Ishikawa (cell line): ENCODE measurements at regions not wholly inside any gene's neighbourhood (a gene's known extent, or its start where the extent isn't known, plus 50 kb on each side); places are given as distances from the start of the nearest gene placed in this dataset.

Experiments used
- CEBPB ChIP-seq: IDR thresholded peaks from 2 replicates; pipeline ENCODE4 v1.6.1; 2012
- CREB1 ChIP-seq: IDR thresholded peaks from 2 replicates; pipeline ENCODE4 v1.6.1; 2012; ENCODE audit warnings: low read depth
- EGR1 ChIP-seq: IDR thresholded peaks from 2 replicates; pipeline ENCODE4 v1.6.1; 2012
- EP300 ChIP-seq: IDR thresholded peaks from 2 replicates; pipeline ENCODE4 v1.6.1; 2012; ENCODE audit warnings: borderline replicate concordance
- FOXM1 ChIP-seq: IDR thresholded peaks from 2 replicates; pipeline ENCODE4 v1.6.1; 2012; ENCODE audit warnings: low read depth, borderline replicate concordance
- MAX ChIP-seq: IDR thresholded peaks from 2 replicates; pipeline ENCODE4 v1.6.1; 2012
- NFIC ChIP-seq: IDR thresholded peaks from 2 replicates; pipeline ENCODE4 v1.6.1; 2012
- RAD21 ChIP-seq: IDR thresholded peaks from 2 replicates; pipeline ENCODE4 v1.6.1; 2012; ENCODE audit warnings: low read depth
- REST ChIP-seq: IDR thresholded peaks from 2 replicates; pipeline ENCODE4 v1.6.1; 2012; ENCODE audit warnings: low read depth, mild to moderate bottlenecking
- TAF1 ChIP-seq: IDR thresholded peaks from 2 replicates; pipeline ENCODE4 v1.6.1; 2012; ENCODE audit warnings: low read depth, mild to moderate bottlenecking
- TCF12 ChIP-seq: IDR thresholded peaks from 2 replicates; pipeline ENCODE4 v1.6.1; 2012; ENCODE audit warnings: low read depth
- TEAD4 ChIP-seq: IDR thresholded peaks from 2 replicates; pipeline ENCODE4 v1.6.1; 2012
- YY1 ChIP-seq: IDR thresholded peaks from 2 replicates; pipeline ENCODE4 v1.6.1; 2012; ENCODE audit warnings: low read depth
- ZBTB7A ChIP-seq: IDR thresholded peaks from 2 replicates; pipeline ENCODE4 v1.6.1; 2012; ENCODE audit warnings: low read depth
- TF ChIP-seq, protein P1 (sequence below): IDR thresholded peaks from 2 replicates; pipeline ENCODE4 v1.6.1; 2012

- TF ChIP-seq EP300: no peak
- no peak for TF ChIP-seq EGR1
- no peak for TF ChIP-seq MAX
- no peak for TF ChIP-seq REST
- TF ChIP-seq TCF12: no peak
- no peak for TF ChIP-seq CREB1
- TF ChIP-seq, protein P1, sequence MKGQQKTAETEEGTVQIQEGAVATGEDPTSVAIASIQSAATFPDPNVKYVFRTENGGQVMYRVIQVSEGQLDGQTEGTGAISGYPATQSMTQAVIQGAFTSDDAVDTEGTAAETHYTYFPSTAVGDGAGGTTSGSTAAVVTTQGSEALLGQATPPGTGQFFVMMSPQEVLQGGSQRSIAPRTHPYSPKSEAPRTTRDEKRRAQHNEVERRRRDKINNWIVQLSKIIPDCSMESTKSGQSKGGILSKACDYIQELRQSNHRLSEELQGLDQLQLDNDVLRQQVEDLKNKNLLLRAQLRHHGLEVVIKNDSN: no peak
- TF ChIP-seq NFIC: no peak
Observed at GRCh38 chr13:80054806-80055205, 286.1 kb downstream of the SPRY2 start.

DNA sequence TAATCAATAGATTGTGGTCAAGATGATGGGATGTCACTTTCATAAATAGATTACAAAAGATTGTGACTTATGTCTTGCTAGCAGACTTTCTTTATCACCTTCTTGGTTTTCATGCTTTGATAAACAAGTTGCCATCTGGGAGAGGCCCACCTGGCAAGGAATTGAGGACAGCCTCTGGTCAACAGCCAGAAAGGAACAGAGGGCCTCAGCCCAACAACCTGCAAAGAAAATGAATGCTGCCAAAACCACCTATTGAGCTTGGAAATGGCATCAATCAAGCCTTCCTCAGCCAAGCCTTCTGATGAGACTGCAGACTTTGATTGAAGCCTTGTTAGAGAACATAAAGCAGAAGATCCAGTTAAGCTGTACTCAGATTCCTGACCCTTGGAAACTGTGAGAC is 288.6 kb downstream of the SPRY2 start:
- TF ChIP-seq TEAD4: no peak
- no peak for TF ChIP-seq EGR1

DNA sequence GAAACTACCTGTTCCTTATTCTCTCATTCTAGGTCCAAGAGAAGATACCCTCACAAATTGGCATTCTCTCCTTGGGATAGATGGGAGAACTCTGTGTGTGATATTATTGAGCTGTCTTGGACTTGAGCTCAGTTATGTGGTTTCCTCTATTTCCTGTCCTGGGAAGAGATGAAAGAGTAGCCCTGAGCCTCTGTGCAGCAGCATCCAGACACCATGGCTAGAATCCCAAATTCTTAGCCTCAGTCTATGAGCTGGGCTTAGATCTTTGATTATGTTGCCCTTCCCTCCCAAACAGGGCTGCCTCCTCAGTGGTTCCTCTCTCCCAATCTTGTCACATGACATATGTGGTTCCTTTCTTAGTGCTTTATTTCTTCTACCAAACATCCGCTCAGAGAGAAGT is 290.7 kb downstream of the SPRY2 start:
- no peak for TF ChIP-seq EP300
- no peak for TF ChIP-seq EGR1
- TF ChIP-seq FOXM1: no peak

DNA sequence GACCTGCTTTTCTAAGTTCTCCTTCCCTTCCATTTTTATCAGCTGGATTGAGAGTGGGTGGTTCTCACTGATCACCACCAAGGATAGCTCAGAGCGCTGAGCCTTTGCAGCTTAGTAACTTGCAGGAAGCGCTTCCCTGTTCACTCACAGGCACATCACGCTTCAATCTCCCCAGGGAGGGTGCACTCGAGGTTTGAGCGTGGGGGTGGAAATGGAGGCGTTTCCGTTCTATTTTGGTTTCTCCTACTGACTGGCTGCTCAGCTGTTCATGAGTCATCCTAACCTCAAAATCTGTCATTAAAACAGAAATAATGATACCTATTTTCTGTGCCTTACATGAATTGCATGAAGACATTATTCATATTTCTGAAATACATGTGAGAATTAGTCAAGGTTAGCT is 292.1 kb downstream of the SPRY2 start:
- TF ChIP-seq EGR1 (0 out of 2 replicates have a peak, but pooled peaks have one; percentile 23), TAF1 (no peak)

- no peak for TF ChIP-seq ZBTB7A
- no peak for TF ChIP-seq EGR1
- TF ChIP-seq REST: no peak
- TF ChIP-seq NFIC: no peak
- TF ChIP-seq TCF12: no peak
- TF ChIP-seq YY1: no peak
- TF ChIP-seq MAX: no peak
- no peak for TF ChIP-seq TAF1
- no peak for TF ChIP-seq RAD21
- no peak for TF ChIP-seq FOXM1
- no peak for TF ChIP-seq CREB1
- no peak for TF ChIP-seq TEAD4
Observed at GRCh38 chr13:80048030-80048429, 292.9 kb downstream of the SPRY2 start.

GRCh38 chr13:80047406-80047805 is 293.5 kb downstream of the SPRY2 start:
- TF ChIP-seq FOXM1 (no peak), CREB1 (no peak), EP300 (no peak), REST (no peak), TAF1 (no peak), RAD21 (no peak), NFIC (no peak), TEAD4 (no peak), ZBTB7A (no peak), YY1 (no peak), TCF12 (no peak), MAX (no peak), EGR1 (no peak), CEBPB (no peak)
- TF ChIP-seq, protein P1: no peak
